ENCODE measurements at regions not wholly inside any gene's neighbourhood (a gene's known extent, or its start where the extent isn't known, plus 50 kb on each side); places are given as distances from the start of the nearest gene placed in this dataset.

GRCh38 chr4:111303806-111304205, 680.9 kb upstream of the PITX2 start:
- TF ChIP-seq CTCF (conservative IDR thresholded peaks at IDR 0.05; ENCODE audit: low read length) (no peak), EZH2phosphoT487 (IDR thresholded peaks at IDR 0.05; ENCODE audit: borderline replicate concordance, low read depth, low read length) (no peak)

Data from OCI-LY7 (cell line).